NCI-H146 (cell line): ENCODE measurements at regions not wholly inside any gene's neighbourhood (a gene's known extent, or its start where the extent isn't known, plus 50 kb on each side); places are given as distances from the start of the nearest gene placed in this dataset.

Experiments
- DNase-seq: peaks from one replicate; lab custom pipeline; 2025; lab: John Stamatoyannopoulos, UW

DNA sequence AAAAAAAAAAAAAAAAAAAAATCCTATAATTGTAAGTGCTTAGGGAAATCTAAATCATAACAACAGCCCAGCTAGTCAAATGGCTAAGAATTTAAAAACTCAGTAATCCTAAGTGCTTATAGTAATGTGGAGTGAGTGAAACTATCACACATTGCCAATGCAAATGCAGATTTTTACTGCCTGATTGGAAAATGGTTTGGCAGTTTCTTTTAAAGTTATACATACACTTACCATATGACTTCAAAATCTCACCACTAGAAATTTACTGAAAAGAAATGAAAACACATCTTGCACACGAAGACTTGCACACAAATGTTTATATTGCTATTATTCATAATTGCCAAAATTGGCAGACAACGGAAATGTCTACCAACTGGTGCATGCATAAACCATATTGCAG is 51.3 kb upstream of the STXBP6 start:
- DNase-seq = no peak
